KMS-11 (cell line): ENCODE measurements at regions not wholly inside any gene's neighbourhood (a gene's known extent, or its start where the extent isn't known, plus 50 kb on each side); places are given as distances from the start of the nearest gene placed in this dataset.

ENCODE experiments used
- H2AFZ ChIP-seq: fragments of 200-600 bp; sonication (generic); 2 replicates; pipeline ENCODE4 v1.6.1; 2016; ENCODE audit warnings: antibody characterized with exemption, mixed run types, low read depth
- H3K27ac ChIP-seq: fragments of 200-600 bp; sonication (generic); 2 replicates; pipeline ENCODE4 v1.6.1; 2016; ENCODE audit warnings: mild to moderate bottlenecking, mixed run types
- H3K27me3 ChIP-seq: fragments of 200-600 bp; sonication (generic); 2 replicates; pipeline ENCODE4 v1.6.1; 2017; ENCODE audit warnings: mild to moderate bottlenecking, low read depth, mixed run types, moderate library complexity; ENCODE audit not compliant: insufficient read depth
- H3K36me3 ChIP-seq: fragments of 200-600 bp; sonication (generic); 2 replicates; pipeline ENCODE4 v1.6.1; 2017; ENCODE audit warnings: mild to moderate bottlenecking, mixed run types; ENCODE audit not compliant: insufficient read depth
- H3K4me1 ChIP-seq: fragments of 200-600 bp; sonication (generic); 2 replicates; pipeline ENCODE4 v1.6.1; 2016; ENCODE audit warnings: mild to moderate bottlenecking, low read depth, mixed run types; ENCODE audit not compliant: poor library complexity, severe bottlenecking
- H3K4me2 ChIP-seq: fragments of 200-600 bp; sonication (generic); 2 replicates; pipeline ENCODE4 v1.7.0; 2016; ENCODE audit warnings: mild to moderate bottlenecking, mixed run types
- H3K4me3 ChIP-seq: fragments of 200-600 bp; sonication (generic); IDR thresholded peaks from 2 replicates; pipeline ENCODE4 v1.6.1; 2017; ENCODE audit warnings: low read depth, low read length, mixed read lengths; ENCODE audit not compliant: insufficient read depth
- H3K79me2 ChIP-seq: fragments of 200-600 bp; sonication (generic); 2 replicates; pipeline ENCODE4 v1.6.1; 2016; ENCODE audit warnings: low read depth, mixed run types; ENCODE audit not compliant: insufficient read depth
- H3K9ac ChIP-seq: fragments of 200-600 bp; sonication (generic); 2 replicates; pipeline ENCODE4 v1.6.1; 2016; ENCODE audit warnings: mild to moderate bottlenecking, mixed run types
- H4K20me1 ChIP-seq: fragments of 200-600 bp; sonication (generic); 2 replicates; pipeline ENCODE4 v1.6.1; 2016; ENCODE audit warnings: mild to moderate bottlenecking, mixed run types; ENCODE audit not compliant: insufficient read depth
- CTCF ChIP-seq: fragments of 200-600 bp; sonication (generic); conservative IDR thresholded peaks from 2 replicates; pipeline ENCODE4 v1.6.1; 2017; ENCODE audit warnings: low read depth, mild to moderate bottlenecking, antibody characterized with exemption, low read length, moderate library complexity, mixed read lengths

DNA sequence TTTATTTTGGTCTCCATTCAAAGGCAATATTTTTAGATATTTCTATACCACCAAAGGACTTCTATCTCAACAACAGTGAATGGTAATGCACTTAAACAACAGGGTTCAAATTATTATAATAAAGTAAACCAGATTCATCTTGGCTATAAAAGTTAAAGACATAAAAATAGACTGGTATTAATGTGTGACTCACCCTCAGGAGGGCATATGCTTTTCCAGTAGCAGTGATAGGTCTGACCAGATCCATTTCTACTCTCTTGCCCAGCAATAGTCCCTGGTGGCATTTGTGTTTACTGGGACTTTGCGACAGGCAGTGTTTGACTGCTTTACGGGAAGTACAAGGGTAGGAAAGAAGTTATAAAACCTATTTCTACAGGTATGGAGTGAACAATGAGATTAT is 353.2 kb upstream of the ATP2B1 start:
- no peaks in the 10 kb centered on the region for H3K36me3 ChIP-seq
- no peaks in the 10 kb centered on the region for H4K20me1 ChIP-seq
- no peaks in the 10 kb centered on the region for H3K4me1 ChIP-seq
- H2AFZ ChIP-seq: no peak overlapping the region
- TF ChIP-seq CTCF: no peak
- no peak overlapping the region for H3K4me3 ChIP-seq
- H3K27me3 ChIP-seq: no peaks in the 10 kb centered on the region
- no peak overlapping the region for H3K9ac ChIP-seq
- no peak overlapping the region for H3K27ac ChIP-seq
- no peak overlapping the region for H3K4me2 ChIP-seq
- H3K79me2 ChIP-seq: no peaks in the 10 kb centered on the region

GRCh38 chr12:90060031-90060430 is 351.4 kb upstream of the ATP2B1 start:
- Histone ChIP-seq H3K27me3 (no peaks in the 10 kb centered on the region), H3K27ac (no peak overlapping the region), H3K4me1 (no peaks in the 10 kb centered on the region), H2AFZ (no peak overlapping the region), H3K36me3 (no peaks in the 10 kb centered on the region), H3K4me3 (no peak overlapping the region), H4K20me1 (no peaks in the 10 kb centered on the region), H3K79me2 (no peaks in the 10 kb centered on the region), H3K4me2 (no peak overlapping the region), H3K9ac (no peak overlapping the region)
- no peak for TF ChIP-seq CTCF

DNA sequence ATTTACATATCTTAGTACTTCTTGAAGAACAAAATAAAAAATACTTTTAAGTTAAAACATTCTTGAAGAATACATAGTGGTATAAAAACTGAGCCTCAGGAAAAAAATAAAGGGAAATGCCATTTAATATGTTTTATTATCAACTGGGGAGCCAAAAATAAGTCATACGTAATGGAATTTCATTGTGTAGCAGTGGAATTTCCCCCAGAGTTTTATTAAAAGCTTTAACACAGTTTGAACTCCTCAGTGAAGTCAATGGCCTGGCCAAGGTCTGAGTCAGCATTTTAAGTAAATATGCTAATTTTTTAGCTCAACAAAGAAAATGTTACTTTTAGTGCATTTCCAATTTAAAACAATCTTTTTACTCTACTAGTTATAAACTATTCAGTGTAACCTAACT is 350.1 kb upstream of the ATP2B1 start:
- TF ChIP-seq CTCF: no peak
- H3K27ac ChIP-seq: no peak overlapping the region
- H3K27me3 ChIP-seq: no peaks in the 10 kb centered on the region
- no peaks in the 10 kb centered on the region for H3K4me1 ChIP-seq
- H3K4me3 ChIP-seq: no peak overlapping the region
- H3K9ac ChIP-seq: no peak overlapping the region
- H4K20me1 ChIP-seq: no peaks in the 10 kb centered on the region
- no peak overlapping the region for H3K4me2 ChIP-seq
- no peaks in the 10 kb centered on the region for H3K36me3 ChIP-seq
- H2AFZ ChIP-seq: no peak overlapping the region
- no peaks in the 10 kb centered on the region for H3K79me2 ChIP-seq

DNA sequence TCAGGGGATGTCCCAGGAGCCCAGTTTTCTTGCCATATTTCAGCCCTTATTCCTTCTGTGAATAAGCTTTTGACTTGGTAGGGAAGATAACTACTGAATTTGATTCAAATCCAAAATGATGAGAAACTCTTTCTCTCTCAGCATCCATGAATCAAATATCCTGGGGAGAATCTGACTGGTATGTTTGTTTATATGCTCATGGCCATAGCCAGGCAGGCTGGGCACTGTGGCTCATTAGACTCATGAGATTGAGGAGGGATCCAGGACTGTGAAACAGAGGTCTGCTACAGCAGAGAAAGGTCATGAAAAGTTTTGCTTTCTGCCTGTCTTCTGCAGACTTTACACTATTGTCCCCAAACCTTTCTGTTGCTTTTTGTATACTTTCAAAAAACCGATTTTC is 346.4 kb upstream of the ATP2B1 start:
- no peaks in the 10 kb centered on the region for H3K4me1 ChIP-seq
- H4K20me1 ChIP-seq: no peaks in the 10 kb centered on the region
- no peak overlapping the region for H3K4me3 ChIP-seq
- H3K9ac ChIP-seq: no peak overlapping the region
- no peaks in the 10 kb centered on the region for H3K36me3 ChIP-seq
- no peaks in the 10 kb centered on the region for H3K79me2 ChIP-seq
- TF ChIP-seq CTCF: no peak
- H2AFZ ChIP-seq: no peak overlapping the region
- H3K4me2 ChIP-seq: no peak overlapping the region
- H3K27me3 ChIP-seq: no peaks in the 10 kb centered on the region
- no peak overlapping the region for H3K27ac ChIP-seq

- Histone ChIP-seq H3K36me3 (no peaks in the 10 kb centered on the region), H3K9ac (no peak overlapping the region), H3K27me3 (no peaks in the 10 kb centered on the region), H3K4me2 (no peak overlapping the region), H3K4me3 (no peak overlapping the region), H3K4me1 (no peaks in the 10 kb centered on the region), H3K27ac (no peak overlapping the region), H3K79me2 (no peaks in the 10 kb centered on the region), H2AFZ (no peak overlapping the region), H4K20me1 (no peaks in the 10 kb centered on the region)
- no peak for TF ChIP-seq CTCF
Measured at GRCh38 chr12:90048918-90049317, 340.3 kb upstream of the ATP2B1 start.
